Femur (tissue), 1 donor: ENCODE measurements at regions not wholly inside any gene's neighbourhood (a gene's known extent, or its start where the extent isn't known, plus 50 kb on each side); places are given as distances from the start of the nearest gene placed in this dataset.
"Not testable (repeated sequence)": the region's sequence is repeated elsewhere in the genome, so short reads cannot be mapped to it uniquely, and the experiment has no call there.

Experiments
- DNase-seq: peaks from one replicate; pipeline ENCODE4 v3.0.0-alpha.2; 2017

DNA sequence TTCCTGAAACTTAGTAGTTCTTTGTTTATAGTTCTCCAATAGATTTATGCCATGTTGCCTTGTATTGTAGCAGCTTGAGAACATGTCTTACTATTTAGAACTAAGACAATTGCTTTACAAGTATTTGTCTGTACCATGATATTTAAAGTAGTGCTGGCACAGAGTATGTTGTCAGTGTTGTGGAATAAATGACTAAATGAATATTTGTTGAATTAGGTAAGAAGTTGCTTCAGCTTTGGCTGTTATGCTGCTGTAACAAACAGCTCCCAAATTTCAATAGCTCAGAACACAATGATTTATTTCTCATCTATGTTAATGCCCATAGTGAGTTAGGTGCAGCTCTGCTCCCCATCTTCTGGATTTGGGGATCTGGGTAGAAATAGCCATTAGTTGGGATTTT is 90.2 kb upstream of the VCAM1 start:
- no peak for DNase-seq

DNA sequence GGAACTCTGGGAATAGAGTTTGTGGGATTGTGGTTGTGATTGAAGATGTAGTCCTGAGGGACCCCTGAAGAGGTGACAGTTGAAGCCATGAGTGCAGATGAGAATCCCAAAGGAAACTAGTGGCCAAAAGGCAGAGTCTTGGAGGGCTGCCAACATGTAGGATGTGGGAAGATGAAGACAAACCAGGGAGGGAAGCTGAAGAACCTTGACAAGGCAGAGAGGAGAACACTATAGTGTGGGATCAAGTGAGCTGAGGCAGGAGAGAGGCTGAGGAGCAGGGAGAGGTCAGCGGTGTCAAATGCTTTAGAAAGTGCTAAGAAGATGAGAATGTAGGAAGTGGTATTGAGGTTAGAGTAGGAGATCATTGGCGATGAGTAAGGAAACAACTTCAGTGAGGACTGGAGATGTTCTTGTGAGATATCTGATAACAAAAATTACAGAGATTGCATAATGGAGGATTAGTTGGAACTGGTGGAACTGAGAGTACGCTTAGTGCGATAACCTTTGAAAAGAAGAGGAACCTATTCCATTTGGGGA is 88.5 kb upstream of the VCAM1 start:
- peak; percentile 26 for DNase-seq

DNA sequence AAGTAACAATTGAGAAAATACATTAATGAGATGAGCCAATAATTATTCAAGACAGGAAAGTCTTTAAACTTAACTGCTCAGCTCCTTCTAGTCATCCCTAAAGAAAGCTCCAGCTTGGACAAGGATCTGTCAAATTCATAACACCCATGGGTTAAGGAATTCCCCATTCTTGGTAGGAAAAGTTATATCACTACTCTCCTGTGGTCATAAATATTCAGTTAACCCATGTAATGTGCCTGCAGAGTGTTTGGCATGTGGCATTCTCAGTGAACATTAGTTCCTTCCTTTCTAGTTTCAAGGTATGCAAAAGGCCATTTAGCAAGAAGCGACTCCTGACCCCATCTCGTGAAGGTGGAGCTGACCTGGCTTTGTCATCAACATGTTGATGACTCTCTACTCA is 76.7 kb upstream of the VCAM1 start:
- no peak for DNase-seq

DNA sequence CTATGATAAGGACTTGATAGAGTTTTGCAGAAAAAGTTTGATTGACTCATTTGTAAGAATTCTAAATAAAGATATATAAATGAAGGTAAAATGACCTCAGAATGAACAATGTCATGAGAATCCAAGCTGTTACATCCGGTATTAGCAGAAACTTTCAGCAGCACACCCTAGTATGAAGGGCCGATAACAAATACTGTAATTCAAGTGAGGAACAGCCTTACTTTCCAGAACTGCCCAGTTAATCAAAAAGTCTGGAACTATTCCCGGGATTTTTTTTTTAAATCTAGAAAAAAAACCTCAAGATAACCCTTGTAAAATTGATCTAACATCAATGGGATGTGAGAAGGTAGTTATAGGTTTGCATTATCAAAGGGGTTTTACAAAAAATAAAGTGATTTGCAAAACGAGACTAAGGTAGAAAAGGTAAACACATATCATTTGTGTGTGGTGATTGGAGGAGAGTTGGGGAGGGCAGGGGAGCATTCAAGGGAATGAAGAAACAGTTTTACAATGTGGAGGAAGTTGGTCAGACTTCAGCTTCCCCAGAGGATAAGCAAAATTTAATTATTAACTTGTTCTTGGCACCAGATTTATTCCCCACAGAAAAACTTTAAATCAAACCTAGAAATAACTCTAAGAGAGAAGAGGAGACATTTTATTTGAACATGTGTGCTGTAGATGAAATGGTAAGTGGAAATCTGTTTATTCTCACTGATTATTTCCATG is 75.9 kb upstream of the VCAM1 start:
- no peak for DNase-seq

DNA sequence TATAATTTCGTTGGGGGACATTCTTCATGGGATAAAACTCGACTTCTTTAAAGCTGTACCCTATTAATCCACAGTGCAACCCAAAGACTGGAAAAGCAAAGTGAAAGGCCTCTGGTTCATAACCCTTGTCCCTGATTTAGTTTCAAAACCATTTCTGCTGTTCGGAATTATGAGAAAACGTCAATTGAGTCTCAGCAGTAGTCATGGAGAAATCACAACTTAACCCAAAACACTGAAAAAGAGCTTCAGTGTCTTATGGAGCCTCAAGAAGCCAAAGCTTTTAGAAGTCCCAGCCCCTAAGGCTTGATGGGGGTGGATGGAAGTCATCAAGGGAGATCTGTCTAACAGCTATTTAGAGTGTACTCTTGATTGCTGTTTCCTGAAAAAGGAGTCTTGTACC is 73.5 kb upstream of the VCAM1 start:
- no peak for DNase-seq

DNA sequence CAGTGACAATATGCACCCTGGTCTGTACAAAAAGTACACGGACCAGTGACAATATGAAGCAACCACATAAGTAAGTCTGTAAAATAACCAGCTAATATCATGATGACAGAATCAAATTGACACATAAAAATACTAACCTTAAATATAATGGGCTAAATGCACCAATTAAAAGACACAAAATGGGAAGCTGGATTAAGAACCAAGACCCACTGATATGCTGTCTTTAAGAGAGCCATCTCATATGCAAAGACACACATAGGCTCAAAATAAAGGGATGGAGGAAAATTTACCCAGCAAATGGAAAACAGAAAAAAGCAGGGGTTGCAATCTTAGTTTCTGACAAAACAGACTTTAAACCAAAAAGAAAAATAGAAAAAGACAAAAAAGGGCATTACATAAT is 70.4 kb upstream of the VCAM1 start:
- DNase-seq: no peak

DNA sequence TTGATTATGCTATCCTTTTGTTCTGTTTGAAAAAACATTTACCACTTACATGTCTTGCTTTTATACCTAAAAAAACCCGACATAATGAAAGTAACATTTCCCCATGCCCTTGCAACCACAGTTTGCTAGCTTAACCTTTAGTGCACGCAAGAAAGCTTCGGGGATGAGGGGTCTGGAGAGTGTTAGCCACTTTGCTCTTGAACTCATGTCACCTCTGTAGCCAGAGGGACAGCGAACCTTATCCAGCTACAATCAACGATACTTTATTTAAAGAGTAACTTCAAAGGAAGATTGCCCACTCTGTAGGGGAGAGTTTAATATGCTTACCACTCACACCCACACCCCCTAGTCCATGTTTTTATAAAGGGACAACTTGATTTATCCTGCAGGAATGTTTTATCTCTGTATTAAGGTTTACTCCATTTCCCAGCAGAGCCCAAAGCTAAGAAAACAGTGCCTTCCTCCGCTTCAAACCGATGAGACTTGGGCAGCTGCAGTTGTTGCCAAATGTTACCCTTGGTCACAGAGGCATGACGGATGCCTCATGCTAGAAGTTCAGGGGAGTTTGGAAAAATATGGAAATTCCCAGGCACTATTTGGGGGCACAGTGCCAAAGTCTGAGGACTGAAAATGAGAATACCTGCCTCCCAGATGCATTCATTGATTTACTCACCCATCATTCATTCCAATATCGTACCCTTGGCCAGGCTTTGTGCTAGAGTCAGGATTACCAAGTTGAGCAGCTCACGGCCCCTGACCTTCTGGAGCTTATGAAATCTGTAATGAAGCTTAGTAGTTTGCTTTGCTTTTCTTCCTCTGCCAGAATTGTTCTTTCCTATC is 61.4 kb upstream of the VCAM1 start:
- DNase-seq: no peak

DNA sequence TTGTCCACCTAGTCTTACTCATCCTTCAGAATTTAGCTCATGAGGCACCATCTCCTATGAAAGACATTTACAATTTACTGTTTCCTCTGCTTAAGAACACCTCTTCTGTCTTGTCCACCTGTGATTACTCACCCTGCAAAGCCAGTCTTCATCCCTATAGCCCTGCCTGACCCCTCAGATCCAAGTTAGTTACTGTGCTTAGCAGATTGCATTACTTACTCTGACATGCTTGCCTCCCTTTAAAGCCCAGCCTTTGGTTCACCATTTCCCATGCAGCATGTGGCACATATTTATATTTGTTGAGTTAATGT is 60.9 kb upstream of the VCAM1 start:
- DNase-seq: no peak

DNA sequence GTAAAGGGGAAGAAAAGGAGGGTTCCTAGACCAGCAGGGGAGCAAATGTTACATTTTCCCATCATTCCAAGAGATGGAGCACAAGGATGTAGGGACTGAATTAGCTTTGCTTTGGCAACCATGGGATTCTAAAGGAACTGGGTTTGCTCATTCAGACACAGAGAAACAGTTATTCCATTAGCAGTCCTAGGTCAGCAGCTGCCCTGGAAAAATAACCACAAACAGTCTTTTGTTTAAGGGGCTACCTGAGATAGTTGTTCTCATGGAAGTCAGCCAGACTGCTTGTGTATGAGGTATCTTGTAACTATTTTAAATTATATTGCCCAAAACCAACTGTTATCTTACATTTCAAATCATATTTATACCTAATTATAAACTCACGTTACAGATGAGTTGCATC is 58.4 kb upstream of the VCAM1 start:
- no peak for DNase-seq

DNA sequence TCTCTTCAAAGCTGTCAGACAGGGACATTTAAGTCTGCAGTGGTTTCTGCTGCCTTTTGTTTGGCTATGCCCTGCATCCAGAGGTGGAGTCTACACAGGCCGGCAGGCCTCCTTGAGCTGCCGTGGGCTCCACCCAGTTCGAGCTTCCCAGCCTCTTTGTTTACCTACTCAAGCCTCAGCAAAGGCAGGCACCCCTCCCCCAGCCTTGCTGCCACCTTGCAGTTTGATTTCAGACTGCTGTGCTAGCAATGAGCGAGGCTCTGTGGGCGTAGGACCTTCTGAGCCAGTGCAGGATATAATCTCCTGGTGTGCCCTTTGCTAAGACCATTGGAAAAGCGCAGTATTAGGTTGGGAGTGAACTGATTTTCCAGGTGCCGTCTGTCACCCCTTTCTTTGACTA is 51.0 kb upstream of the VCAM1 start:
- not testable (repeated sequence) for DNase-seq
